ENCODE measurements at regions not wholly inside any gene's neighbourhood (a gene's known extent, or its start where the extent isn't known, plus 50 kb on each side); places are given as distances from the start of the nearest gene placed in this dataset.

DNA sequence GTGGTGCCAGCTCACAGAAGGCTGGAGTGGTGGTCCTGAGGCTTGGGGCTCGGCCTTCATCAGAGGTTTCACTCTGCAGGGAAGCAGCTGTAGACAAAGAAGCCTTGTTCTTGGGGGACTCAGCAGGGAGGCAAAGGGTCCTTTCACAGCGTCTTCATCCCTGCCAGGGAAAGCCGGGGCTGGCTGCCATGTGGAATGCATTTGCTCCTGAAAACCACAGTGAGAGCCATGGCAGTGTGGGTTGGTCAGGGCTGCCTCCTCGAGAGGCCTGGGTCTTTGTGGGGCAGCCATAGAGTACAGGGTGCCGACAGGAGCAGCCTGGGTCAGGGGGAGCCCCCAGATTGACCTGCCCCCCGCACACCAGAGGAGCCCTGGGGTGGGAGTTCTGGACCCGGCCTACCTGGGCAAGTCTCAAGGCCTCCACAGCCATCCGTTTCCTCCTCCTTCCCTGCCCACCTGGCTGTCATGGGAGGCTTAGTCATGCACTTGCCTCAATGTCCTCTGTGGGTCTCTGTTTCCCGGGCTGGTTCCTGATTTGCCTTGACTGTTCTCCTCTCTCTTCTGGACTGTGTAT, 144.0 kb downstream of the CDC5L start:
- DNase-seq (ENCODE audit: low read depth, low spot score) = no peak

DNA sequence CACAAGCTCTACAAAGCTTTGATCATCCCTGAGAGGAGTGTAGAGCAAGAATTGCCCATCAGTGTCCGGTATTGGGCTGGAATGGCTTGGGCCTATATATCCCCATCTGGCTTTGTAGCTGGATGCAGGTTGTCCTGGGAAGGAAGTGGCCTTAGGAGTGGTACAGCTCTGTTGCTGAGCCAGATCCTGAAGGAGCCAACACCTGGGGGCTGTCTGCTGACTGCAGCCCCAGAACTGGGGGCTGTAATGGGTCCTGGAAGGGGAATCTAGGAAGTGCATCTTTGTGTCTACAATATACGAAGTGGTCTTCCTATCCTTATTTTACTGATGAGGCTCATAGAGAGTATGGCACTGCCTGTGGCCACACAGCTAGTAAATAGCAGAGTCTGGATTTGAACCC, 145.9 kb downstream of the CDC5L start:
- DNase-seq (ENCODE audit: low read depth, low spot score) = no peak

DNA sequence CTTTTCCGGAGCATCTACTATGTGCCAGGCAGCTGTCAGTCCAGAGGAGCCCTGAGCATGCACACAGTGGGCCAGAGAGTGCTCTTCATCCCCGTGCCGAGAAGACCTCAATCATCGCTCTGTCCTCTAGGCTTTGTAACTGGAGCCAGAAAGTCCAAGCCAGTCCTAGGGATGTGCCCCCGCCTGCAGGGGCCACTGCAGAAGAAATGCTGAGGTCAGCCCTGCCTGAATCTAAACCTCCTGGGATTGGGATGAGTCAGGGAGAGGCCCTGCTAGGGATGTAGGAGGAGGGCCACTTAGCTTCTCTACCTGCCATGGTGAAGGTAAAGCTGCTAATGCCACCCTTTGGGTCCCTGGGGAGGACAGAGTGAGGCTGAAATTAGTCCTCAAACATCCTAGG, 146.8 kb downstream of the CDC5L start:
- peak; percentile 30 for DNase-seq (ENCODE audit: low read depth, low spot score)

DNA sequence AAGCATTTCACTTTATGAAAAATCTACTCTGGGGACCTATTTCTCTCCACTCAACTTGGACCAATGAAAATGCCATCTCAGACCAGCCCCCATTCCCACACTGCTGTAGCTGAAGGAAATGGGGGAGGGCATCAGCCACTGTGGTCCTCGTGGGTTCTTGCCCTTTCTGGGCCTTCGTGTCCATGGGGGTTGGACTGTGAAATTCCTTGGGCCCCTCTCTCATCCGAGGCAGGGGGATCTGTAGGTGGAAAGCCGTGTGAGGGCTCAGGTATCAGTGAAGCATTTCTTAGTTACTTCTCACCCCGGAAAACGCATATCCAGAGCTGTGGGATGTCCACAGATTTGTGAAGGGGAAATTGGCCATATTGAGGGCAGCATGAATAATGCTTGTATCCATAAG, 147.9 kb downstream of the CDC5L start:
- no peak for DNase-seq (ENCODE audit: low read depth, low spot score)

DNA sequence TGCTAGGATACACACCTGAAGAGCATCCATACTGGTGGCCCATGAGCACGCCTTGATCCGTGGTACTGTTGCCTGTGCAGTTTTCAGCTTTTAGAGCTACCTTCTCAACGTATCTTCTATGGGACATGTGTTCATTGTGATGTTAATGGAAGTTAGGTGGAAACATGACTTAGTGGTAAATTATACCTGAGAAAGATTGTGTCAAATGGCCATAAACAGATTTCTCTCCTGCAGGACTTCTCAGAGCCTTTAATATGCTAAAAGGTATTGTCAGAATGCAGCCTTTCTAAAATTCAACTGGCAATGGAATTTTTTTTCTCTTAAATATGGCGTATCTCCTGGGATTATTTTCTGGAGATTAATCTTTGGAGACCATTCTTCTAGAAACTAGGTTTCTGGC, 148.5 kb downstream of the CDC5L start:
- no peak for DNase-seq (ENCODE audit: low read depth, low spot score)

DNA sequence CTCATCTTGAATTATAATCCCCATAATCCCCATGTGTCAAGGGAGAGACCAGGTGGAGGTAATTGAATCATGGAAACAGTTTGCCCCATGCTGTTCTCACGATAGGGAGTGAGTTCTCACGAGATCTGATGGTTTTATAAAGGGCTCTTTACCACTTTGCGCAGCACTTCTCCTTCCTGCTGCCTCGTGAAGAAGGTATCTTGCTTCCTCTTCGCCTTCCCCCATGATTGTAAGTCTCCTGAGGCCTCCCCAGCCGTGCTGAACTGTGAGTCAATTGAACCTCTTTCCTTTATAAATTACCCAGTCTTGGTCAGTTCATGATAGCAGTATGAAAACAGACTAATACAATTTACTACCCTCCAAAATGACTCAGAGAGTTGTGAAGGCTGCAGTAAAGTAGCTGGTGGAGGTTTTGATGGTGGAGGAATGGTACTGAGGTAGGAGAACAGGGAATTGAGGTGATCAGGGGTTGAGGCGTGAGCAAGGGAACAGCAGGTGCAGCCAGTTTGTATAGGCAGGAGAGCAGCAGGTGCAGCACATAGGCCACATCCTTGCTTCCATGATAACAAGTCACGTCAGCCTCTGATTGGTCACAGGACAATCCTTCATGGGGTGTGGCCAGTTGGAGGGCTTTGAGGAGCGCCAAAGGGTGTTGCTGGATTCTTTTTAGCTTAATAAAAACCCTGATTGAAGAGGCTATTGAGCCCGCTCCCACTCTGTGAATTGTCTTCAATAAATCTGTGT, 150.0 kb downstream of the CDC5L start:
- DNase-seq (ENCODE audit: low read depth, low spot score) = no peak

DNA sequence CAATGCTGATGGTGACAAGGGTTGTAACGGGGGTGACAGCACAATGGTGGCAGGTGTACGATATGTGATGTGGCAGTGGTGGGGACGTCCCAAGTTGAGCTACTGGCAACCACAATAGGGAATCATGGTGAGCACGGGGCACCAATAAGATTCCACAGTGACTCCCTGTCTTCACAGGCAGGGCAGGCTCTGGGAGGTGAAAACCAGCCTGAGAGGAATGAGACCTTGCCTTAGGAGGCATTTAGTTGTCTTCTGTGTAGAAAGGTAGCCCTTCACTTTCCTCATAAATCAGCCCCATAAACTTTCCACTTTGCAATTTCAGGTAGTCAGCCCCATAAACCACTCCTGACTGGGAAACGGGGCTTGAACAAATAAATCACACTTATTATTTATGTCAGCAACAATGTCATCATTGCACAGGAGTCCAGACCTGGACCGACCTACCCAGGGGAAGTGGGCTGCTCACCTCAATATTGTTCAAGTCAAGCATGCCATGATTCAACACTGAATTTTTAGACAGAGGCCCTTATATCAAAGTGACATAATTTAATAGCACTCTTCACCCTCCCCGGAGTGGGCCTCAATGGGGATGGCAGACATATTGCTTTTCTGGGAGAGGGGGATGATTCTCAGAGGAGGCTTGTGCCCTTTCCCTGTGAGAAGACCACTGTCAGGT, 150.8 kb downstream of the CDC5L start:
- no peak for DNase-seq (ENCODE audit: low read depth, low spot score)

DNA sequence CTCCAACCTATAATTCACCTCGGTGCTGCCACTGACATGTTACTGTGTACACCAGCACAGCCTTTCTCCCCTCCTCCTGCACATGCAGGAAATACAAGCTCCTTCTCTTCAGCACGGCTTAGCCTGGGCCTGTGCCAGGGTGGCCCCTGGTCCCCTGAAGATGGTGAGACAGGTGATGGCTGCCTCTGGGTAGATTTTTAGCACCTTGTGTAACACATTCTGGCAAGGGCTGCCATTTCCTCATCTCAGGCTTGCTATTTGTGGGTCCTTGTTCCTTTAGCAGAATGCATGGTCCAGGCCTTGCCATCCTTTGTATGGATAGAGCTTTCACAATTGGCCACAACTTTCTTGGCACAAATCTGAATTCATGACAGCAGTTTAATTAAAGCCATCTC, 151.3 kb downstream of the CDC5L start:
- DNase-seq (ENCODE audit: low read depth, low spot score) = no peak

DNA sequence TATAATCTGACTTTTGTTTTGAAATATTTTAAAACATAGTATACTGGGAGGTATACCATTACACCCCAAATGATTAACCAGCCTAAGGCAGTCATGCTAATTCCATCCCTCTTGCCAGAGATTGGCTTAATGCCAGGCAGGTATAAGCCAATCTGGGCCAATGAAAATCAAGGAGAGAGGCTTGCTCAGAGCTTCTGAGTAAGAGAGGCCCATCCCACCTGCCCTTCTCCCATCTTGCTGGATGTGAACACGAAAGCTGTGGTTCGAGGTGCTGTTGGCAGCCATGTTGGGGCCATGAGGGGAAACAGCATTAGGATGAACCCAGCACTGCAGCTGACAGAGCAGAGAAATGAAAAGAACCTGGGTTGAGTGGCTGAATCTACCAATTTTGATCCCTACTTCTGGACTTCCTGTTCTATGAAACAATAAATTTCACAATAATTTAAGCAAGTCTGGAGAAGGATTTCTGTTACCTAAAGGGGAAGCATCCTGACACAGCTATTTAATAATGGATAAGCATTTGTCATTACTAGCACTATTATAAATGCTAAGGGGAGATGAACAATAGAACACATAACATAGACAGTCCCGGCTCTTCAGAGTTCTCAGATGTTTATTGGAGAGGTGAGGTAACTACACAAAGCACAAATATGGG, 152.3 kb downstream of the CDC5L start:
- no peak for DNase-seq (ENCODE audit: low read depth, low spot score)

DNA sequence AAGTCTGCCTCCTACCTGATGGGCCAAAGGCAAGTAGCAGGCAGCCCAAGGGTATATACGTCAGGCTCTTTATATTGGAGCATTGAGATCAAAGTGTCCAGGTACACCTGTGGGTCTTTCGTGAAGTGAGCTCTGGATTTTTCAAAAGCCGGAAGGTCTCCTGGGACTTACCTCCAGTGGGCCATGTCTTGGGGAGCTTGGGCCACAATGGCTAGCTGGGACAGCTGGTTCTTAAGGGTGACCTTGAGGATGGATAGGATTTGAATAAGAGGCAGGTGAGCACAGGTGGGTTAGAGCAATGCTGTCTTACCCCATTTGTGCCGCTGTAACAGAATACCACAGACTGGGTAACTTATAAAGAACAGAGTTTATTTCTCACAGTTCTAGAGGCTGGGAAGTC, 153.4 kb downstream of the CDC5L start:
- DNase-seq (ENCODE audit: low read depth, low spot score) = no peak

DNA sequence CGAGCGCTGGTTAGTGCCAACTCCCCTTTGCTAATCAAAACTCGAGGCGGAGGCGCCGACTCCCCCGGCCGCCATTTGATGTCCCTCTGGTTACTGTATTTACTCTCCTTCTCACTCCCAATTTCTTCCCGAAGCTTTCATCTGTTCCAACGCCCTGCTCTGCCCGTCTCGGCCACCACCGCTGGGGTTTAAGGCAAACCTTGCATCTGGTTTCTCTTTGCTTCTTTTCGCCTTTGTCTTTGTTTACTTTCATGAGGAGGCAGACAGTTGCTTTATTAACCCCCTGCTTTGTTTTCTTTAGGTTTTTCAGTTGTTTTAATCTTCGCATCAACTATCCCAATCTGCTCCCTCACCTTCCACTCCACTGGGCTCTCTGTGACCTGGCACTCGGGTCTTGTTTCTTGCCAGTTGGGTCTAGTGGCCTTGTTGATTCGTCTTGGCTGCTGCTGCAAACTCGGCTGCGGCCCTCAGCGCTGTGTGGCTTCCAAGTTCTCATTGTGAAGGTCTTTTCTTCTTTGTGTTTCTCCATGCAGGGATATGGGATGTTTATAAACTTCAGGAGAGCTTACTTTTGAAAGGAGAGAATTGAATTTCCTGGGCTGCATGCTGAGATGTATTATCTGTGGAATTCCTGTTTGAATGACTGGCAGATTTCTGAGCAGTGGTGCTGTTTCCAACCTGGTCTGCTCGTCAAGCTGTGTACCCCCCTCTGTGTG, 155.1 kb downstream of the CDC5L start:
- peak; percentile 73 for DNase-seq (ENCODE audit: low read depth, low spot score)

DNA sequence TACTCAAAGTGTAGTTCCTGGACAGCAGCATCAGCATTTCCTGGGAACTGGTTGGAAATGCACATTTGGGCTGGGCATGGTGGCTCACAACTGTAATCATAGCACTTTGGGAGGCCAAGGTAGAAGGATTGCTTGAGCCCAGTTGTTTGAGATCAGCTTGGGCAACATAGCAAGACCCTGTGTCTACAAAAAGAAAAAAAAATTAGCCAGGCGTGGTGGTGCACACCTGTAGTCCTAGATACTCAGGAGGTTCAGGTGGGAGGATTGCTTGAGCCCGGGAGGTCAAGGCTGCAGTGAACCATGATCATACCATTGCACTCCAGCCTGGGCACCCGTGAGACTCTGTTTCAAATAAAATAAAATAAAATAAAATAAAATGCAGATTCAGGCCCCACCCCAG, 156.2 kb downstream of the CDC5L start:
- no peak for DNase-seq (ENCODE audit: low read depth, low spot score)

DNA sequence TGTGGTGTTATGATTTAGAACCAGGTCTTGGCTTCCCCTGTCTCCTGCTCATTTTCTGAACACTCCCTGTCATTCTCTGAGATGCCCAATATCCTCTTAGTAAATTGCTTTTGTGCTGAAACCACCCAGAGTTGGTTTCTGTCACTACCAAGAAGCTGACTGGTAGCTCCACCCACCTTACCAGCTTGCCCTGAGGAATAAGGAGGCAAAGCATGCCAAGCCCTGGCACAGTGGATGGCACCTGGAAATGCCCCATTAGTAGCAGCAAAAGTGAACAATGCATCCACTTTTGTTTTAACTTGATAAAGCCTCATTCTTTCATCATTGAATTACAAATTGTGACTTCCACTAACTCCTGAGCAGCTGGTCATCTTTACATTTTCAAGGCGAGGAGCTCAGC, 157.7 kb downstream of the CDC5L start:
- no peak for DNase-seq (ENCODE audit: low read depth, low spot score)

DNA sequence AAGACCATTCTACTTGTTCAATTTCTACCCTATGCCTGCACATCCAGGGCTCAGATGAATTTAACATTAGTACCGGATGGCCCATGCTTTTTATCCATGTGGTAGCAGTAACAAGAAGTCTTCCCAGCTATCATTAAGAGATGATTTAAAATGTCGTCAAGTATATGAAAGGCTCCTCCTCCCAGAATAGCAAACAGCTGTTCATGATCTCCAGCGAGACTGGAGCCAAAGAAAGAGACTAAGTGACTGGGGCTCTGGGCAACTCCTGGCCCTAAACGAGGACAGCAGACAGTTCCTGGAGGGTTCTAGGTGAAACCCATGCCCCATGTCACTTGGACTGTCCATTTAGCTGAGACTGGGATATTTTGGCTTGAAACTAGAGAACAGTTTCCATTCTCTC, 160.8 kb downstream of the CDC5L start:
- no peak for DNase-seq (ENCODE audit: low read depth, low spot score)

DNA sequence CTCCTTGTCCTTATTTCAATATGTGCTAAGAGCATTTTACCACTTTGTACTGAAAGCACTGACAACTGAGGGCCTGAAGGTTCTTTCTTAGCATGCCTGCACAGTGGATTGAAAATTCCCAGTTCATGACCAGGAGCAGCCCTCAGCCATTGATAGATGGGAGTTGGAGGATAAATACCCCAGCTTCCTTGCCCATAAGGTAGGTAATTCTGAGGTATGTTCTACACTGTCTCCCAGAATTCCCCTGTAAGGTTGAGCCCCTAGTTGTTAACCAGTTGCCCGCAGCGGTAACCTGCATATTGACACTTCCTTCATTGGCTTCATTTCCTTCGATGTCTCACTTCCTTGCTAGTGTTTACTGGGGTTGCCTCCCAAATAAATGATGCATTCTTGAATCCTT, 162.0 kb downstream of the CDC5L start:
- DNase-seq (ENCODE audit: low read depth, low spot score) = no peak

DNA sequence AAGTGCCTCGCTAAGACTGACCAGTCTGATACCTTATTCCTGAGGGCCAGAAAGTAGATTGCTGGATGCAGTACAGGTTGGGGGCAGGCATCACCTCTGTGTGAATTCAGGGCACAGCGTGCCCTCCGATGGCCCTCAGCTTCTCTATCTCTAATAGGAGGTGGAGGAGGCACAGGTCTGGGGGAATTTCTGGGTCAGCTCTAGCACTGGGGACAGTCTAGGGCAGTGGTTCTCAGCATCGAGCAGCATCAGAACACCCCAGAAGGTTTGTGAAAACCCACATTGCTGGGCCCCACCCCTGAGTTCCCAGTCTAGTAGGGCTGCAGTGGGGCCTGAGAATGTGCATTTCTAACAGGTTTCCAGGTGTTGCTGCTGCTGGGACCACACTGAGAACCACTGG, 166.7 kb downstream of the CDC5L start:
- DNase-seq (ENCODE audit: low read depth, low spot score) = no peak

DNA sequence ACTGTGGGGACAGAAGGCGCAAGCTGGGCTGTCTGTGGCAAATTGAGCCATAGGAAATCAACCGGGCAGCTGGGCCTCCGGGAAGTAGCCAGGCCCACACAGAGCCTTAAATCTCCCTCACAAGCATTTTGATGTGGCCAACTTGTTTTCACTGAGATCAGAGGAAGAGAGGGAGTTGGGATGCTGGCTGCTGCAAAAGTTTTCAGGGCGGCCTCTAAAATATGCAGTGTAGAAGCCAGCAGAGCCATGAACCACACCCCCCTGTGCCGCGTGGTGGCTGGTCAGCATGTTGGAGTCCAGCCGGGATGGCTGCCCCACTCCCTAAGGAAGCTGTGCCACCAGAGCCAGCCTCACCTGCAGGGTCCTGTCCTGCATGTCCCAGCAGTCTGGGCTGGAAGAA, 167.4 kb downstream of the CDC5L start:
- DNase-seq (ENCODE audit: low read depth, low spot score) = no peak

DNA sequence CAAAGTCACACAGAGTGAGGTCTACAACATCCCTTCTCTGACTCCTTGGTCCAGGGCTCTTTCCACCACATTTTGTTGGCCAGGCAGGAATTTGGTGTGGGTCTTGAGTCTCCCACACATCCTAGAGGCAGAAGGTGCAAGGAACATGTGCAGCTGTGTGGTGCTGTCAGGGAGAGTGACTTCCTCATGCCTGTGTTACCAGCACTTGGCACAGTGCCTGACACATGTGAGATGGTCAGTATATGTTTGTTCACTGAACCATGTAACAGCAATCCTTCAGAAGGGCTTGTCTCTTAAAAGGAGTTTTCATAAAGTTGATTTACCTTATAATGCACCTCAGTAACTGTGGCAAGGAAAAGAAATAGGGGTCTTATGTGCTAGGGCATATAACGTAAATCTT, 168.5 kb downstream of the CDC5L start:
- no peak for DNase-seq (ENCODE audit: low read depth, low spot score)

DNA sequence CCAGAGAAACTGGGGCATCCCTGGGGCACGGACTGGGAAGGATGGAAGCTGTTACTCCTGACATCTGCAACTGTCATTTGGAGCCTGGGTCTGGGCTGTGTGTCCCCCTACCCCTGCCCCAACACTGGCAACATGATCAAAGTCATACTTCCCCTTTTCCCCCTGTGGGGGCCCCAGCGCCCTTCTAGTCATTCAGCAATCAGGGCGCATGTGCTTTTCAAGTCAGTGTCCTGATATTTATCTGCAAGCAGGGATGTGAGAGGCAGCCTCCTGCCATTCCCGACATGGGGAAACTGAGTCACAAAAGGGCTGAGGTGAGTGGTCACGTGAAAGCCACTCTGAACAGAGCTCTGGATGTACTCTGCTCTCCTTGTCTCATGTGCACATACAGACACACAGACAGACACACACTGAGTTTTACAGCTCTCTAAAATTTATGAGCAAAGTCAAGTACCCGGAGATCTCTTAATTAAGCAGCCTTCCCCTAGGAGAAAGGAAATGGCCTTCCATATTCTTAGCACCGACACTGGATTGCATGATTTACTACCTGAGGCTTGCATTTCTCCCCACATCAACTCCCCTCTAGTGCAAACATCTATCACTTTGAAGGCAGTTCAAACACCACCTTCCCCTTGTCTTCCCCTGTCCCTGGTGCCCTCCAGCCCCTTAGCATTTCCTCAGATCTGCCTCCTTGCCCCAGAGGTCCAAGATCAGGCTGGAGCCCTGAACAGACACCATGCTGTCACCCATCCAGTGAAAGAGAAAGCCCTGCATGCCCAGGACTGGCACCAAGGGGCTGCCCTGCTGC, 170.7 kb downstream of the CDC5L start:
- DNase-seq (ENCODE audit: low read depth, low spot score) = no peak

DNA sequence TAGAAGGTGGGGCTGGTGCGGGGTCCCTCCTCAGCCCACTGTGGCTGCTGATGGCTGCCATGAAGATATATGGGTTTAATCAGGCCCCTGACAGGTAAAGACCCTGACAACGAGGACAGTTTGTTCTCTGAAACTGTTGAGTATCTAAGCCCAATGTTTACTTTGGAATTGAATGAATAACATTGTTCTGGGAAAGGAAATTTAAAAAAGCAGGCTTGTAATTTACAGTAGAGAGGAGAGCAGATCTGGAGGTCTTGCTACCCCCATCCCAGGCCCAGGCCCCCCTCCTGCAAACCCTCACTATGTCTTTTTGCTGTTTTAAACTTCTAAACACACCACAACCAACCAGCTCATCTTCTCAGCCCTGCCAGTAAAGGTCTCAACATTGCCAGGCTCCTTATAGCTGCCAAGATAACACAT, 171.3 kb downstream of the CDC5L start:
- DNase-seq (ENCODE audit: low read depth, low spot score) = no peak

All from ELF-1 (cell line).